ENCODE measurements at regions not wholly inside any gene's neighbourhood (a gene's known extent, or its start where the extent isn't known, plus 50 kb on each side); places are given as distances from the start of the nearest gene placed in this dataset.

DNA sequence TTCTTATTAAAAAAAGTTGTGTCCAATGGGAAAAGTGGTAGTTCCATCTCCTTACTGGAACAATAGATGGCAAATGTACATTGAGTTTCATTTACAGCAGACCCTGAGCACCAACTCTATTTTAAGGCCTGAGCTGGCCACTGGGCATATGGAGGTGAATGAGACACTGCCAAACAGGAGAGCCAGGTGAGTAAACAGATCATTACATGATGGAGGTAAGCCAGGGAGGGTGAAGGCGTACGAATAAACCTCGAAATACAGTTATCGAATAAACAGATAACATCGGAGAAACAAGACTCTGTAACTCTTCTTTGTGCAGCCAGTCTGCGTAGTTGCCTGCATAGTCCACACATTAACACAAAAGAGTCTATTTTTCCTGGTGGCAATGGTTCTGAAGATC is 446.4 kb upstream of the KLF4 start:
- Histone ChIP-seq H3K27ac (ENCODE audit: insufficient read length, low read depth, low read length) (no peak overlapping the region), H3K27me3 (ENCODE audit: insufficient read depth, low read length) (no peaks in the 10 kb centered on the region), H4K91ac (ENCODE audit: insufficient read length, low read depth, low read length) (no peak overlapping the region), H2AK5ac (ENCODE audit: insufficient read length, low read length) (no peak overlapping the region), H3K4ac (ENCODE audit: low read depth, low read length) (no peak overlapping the region), H4K20me1 (ENCODE audit: control insufficient read depth, insufficient read depth, insufficient read length) (no peaks in the 10 kb centered on the region), H3K23ac (ENCODE audit: insufficient read length, low read depth, low read length) (no peak overlapping the region), H3K9ac (ENCODE audit: extremely low read depth, insufficient read length, low read length) (no peak overlapping the region), H2BK20ac (ENCODE audit: low read depth, low read length, poor library complexity, severe bottlenecking) (no peak overlapping the region), H2BK15ac (ENCODE audit: low read depth, low read length) (no peak overlapping the region), H3K9me3 (ENCODE audit: control insufficient read depth, low read depth, low read length) (no peaks in the 10 kb centered on the region), H2BK5ac (ENCODE audit: insufficient read length, low read length) (no peak overlapping the region), H2BK12ac (ENCODE audit: insufficient read length, low read depth, low read length) (no peak overlapping the region), H3K4me1 (ENCODE audit: insufficient read depth, low read length) (no peaks in the 10 kb centered on the region; the same call in 1 of the 2 replicates), H3K23me2 (ENCODE audit: insufficient read length, low read depth, low read length, poor library complexity, severe bottlenecking) (no peaks in the 10 kb centered on the region), H2AFZ (ENCODE audit: low read length) (no peak overlapping the region), H4K5ac (ENCODE audit: insufficient read length, low read depth, low read length) (no peak overlapping the region), H3K18ac (ENCODE audit: insufficient read length, low read depth, low read length) (no peak overlapping the region), H4K8ac (replicated peaks; ENCODE audit: insufficient read length, low read depth, low read length) (no peak overlapping the region), H3K79me1 (ENCODE audit: insufficient read depth, low read depth, low read length, poor library complexity, severe bottlenecking) (no peaks in the 10 kb centered on the region), H3K14ac (ENCODE audit: insufficient read depth, low read length) (no peak overlapping the region), H2BK120ac (ENCODE audit: low read depth, low read length, poor library complexity, severe bottlenecking) (no peak overlapping the region), H3K4me2 (ENCODE audit: insufficient read depth, insufficient read length, low read length) (no peak overlapping the region), H3K79me2 (ENCODE audit: insufficient read depth, low read length) (no peaks in the 10 kb centered on the region), H3T11ph (ENCODE audit: low read length) (no peak overlapping the region), H3K56ac (ENCODE audit: insufficient read length, low read depth, low read length) (no peak overlapping the region)
- Mint-ChIP-seq H3K4me1 (peaks cover 4 to 9% of the 10 kb centered on the region in 2 experiments), H3K27ac (no peak overlapping the region), H3K4me3 (no peak overlapping the region), H3K36me3 (ENCODE audit: insufficient read depth in 1 of 3, low read depth in 3 of 3) (peaks cover 0 to 3% (median 0%) of the 10 kb centered on the region in 3 experiments; a peak in 1 of 7 replicates), H3K9me3 (no peaks in the 10 kb centered on the region), H3K27me3 (ENCODE audit: low read depth) (no peaks in the 10 kb centered on the region)
- DNase-seq: no peak
- WGBS (ENCODE audit: extremely low coverage, insufficient read length, low lambda C conversion rate): no CpG with 5 or more reads among the region's 6 CpGs
- TF ChIP-seq, protein P1, sequence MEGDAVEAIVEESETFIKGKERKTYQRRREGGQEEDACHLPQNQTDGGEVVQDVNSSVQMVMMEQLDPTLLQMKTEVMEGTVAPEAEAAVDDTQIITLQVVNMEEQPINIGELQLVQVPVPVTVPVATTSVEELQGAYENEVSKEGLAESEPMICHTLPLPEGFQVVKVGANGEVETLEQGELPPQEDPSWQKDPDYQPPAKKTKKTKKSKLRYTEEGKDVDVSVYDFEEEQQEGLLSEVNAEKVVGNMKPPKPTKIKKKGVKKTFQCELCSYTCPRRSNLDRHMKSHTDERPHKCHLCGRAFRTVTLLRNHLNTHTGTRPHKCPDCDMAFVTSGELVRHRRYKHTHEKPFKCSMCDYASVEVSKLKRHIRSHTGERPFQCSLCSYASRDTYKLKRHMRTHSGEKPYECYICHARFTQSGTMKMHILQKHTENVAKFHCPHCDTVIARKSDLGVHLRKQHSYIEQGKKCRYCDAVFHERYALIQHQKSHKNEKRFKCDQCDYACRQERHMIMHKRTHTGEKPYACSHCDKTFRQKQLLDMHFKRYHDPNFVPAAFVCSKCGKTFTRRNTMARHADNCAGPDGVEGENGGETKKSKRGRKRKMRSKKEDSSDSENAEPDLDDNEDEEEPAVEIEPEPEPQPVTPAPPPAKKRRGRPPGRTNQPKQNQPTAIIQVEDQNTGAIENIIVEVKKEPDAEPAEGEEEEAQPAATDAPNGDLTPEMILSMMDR (conservative IDR thresholded peaks at IDR 0.05): no peak
